CD4-positive, alpha-beta T cell (primary cell): ENCODE measurements at regions not wholly inside any gene's neighbourhood (a gene's known extent, or its start where the extent isn't known, plus 50 kb on each side); places are given as distances from the start of the nearest gene placed in this dataset.

Experiments
- ATAC-seq: fragments of 200-7000 bp; cut with Tn5 transposase; one replicate; pipeline ENCODE4 v1.10.0; 2022; ENCODE audit warnings: mild to moderate bottlenecking; ENCODE audit not compliant: poor library complexity
- CTCF ChIA-PET: fragments of 350-600 bp; sonication (Branson Sonifier 250); formaldehyde crosslinking; loops from one replicate; lab custom pipeline; 2021; ENCODE audit warnings: antibody characterized with exemption, inconsistent platforms; lab: Charles Lee
- POLR2A ChIA-PET: fragments of 350-600 bp; sonication (Branson Sonifier 250); formaldehyde crosslinking; loops from one replicate; lab custom pipeline; 2021; ENCODE audit warnings: antibody characterized with exemption, inconsistent platforms; lab: Charles Lee
- DNase-seq, 14 experiments: peaks; one replicate each; pipeline ENCODE4 v3.0.0-alpha.2; 2013 to 2020; ENCODE audit warnings: mixed read lengths in 2 of 14
- H3K27ac ChIP-seq, 2 donors: one replicate each; pipeline versions ENCODE4 v1.5.1 to v1.7.0; 2013; ENCODE audit warnings: low read length in 2 of 2, low read depth in 1 of 2, mild to moderate bottlenecking in 1 of 2
- H3K27me3 ChIP-seq, 2 experiments: 1 replicate in 1 of 2; 2 replicates in 1 of 2; pipeline versions ENCODE4 v1.6.1 to v1.7.0; 2013; ENCODE audit warnings: low read length in 2 of 2, control low read depth in 1 of 2, mild to moderate bottlenecking in 1 of 2, moderate library complexity in 1 of 2; ENCODE audit not compliant: insufficient read depth in 2 of 2, control insufficient read depth in 1 of 2
- H3K36me3 ChIP-seq: one replicate; pipeline ENCODE4 v1.6.1; 2013; ENCODE audit warnings: low read length, control low read depth; ENCODE audit not compliant: insufficient read depth
- H3K4me1 ChIP-seq: one replicate; pipeline ENCODE4 v1.6.1; 2013; ENCODE audit warnings: low read length, control low read depth; ENCODE audit not compliant: insufficient read depth
- H3K4me3 ChIP-seq: one replicate; pipeline ENCODE4 v1.5.1; 2013; ENCODE audit warnings: mild to moderate bottlenecking, low read length, moderate library complexity
- H3K9me3 ChIP-seq, 2 experiments: 1 replicate in 1 of 2; 2 replicates in 1 of 2; pipeline versions ENCODE4 v1.6.1 to v1.7.0; 2013; ENCODE audit warnings: low read length in 2 of 2, mild to moderate bottlenecking in 2 of 2, control low read depth in 1 of 2, moderate library complexity in 1 of 2; ENCODE audit not compliant: control insufficient read depth in 1 of 2, insufficient read depth in 1 of 2
- H3K27ac Mint-ChIP-seq: one replicate; pipeline ENCODE4 v1.8.0; 2020; ENCODE audit warnings: mixed read lengths
- H3K27me3 Mint-ChIP-seq: one replicate; pipeline ENCODE4 v1.8.0; 2021; ENCODE audit warnings: mixed read lengths
- H3K36me3 Mint-ChIP-seq: one replicate; pipeline ENCODE4 v1.8.0; 2021; ENCODE audit warnings: low read depth, mixed read lengths
- H3K4me1 Mint-ChIP-seq: one replicate; pipeline ENCODE4 v1.8.0; 2021; ENCODE audit warnings: low read depth, mixed read lengths
- H3K4me3 Mint-ChIP-seq: one replicate; pipeline ENCODE4 v1.8.0; 2020; ENCODE audit warnings: mild to moderate bottlenecking, mixed read lengths
- H3K9me3 Mint-ChIP-seq: one replicate; pipeline ENCODE4 v1.8.0; 2020; ENCODE audit warnings: mixed read lengths
- intact Hi-C, 2 experiments: fragments of 100-400 bp; cut with DNase I in 1 of 2; cut with micrococcal nuclease in 1 of 2; formaldehyde crosslinking; loops; one replicate each; pipeline versions ENCODE4 v1.15.1 to v1.9.0; 2023 to 2025; cut with DNase I, micrococcal nuclease
- TF ChIP-seq, protein P1 (sequence below): fragments of 200-600 bp; IDR thresholded peaks from one replicate; pipeline ENCODE4 v1.8.0; 2022; ENCODE audit warnings: antibody characterized with exemption, mild to moderate bottlenecking

DNA sequence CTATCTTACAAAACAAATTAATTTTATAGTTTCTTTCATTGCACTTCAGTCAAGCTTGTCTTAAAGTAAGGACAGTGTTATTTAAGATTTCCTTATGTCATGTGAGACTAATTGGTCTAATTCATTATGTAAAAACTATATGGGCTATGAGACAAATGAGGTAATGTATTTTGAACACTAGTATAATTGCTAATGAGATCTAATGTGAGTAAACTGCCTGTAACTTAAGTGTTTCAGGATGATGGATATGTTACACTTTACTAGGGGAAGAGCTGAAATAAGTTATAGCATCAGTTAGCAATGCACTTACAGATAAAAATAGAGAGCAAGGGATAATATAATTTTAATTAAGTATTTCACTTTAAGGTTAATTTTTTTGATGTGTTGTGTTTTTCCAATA is 386.3 kb upstream of the MAP3K7 start:
- H3K36me3 Mint-ChIP-seq: no peaks in the 10 kb centered on the region
- Histone ChIP-seq H3K36me3 (no peaks in the 10 kb centered on the region), H3K27me3 (no peaks in the 10 kb centered on the region), H3K4me1 (no peaks in the 10 kb centered on the region), H3K27ac (no peak overlapping the region), H3K9me3 (no peaks in the 10 kb centered on the region), H3K4me3 (no peak overlapping the region)
- no peak for DNase-seq
- no peaks in the 10 kb centered on the region for H3K9me3 Mint-ChIP-seq
- CTCF ChIA-PET: no interaction called here
- H3K27me3 Mint-ChIP-seq: peaks cover 8% of the 10 kb centered on the region
- no peaks in the 10 kb centered on the region for H3K4me1 Mint-ChIP-seq
- POLR2A ChIA-PET: no interaction called here
- TF ChIP-seq, protein P1, sequence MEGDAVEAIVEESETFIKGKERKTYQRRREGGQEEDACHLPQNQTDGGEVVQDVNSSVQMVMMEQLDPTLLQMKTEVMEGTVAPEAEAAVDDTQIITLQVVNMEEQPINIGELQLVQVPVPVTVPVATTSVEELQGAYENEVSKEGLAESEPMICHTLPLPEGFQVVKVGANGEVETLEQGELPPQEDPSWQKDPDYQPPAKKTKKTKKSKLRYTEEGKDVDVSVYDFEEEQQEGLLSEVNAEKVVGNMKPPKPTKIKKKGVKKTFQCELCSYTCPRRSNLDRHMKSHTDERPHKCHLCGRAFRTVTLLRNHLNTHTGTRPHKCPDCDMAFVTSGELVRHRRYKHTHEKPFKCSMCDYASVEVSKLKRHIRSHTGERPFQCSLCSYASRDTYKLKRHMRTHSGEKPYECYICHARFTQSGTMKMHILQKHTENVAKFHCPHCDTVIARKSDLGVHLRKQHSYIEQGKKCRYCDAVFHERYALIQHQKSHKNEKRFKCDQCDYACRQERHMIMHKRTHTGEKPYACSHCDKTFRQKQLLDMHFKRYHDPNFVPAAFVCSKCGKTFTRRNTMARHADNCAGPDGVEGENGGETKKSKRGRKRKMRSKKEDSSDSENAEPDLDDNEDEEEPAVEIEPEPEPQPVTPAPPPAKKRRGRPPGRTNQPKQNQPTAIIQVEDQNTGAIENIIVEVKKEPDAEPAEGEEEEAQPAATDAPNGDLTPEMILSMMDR: no peak
- no peak for ATAC-seq
- intact Hi-C loops: no loop called here
- H3K27ac Mint-ChIP-seq: no peak overlapping the region
- no peak overlapping the region for H3K4me3 Mint-ChIP-seq

DNA sequence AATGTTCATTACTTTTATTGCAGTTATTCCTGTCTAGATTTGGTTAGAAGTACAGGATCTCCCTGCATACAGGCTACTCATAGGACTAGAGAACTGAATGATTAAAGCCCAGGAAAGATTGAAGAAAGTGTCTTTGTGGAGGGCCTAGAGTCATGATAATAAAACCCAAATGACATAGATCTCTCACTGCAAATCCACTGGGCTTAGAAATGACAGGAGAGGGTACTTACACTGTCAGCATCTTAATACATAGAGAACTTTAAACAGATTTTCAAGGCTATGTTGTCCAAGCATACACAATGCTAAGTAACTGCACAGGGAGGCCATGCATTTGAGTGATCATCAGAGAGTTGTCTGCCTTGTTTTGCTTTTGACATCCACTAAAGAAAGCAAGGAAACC is 383.8 kb upstream of the MAP3K7 start:
- H3K36me3 Mint-ChIP-seq: no peaks in the 10 kb centered on the region
- POLR2A ChIA-PET: no interaction called here
- DNase-seq (no peak), ATAC-seq (no peak)
- intact Hi-C loops: no loop called here
- H3K4me3 ChIP-seq: no peak overlapping the region
- H3K27ac Mint-ChIP-seq: no peak overlapping the region
- TF ChIP-seq, protein P1: no peak
- no peaks in the 10 kb centered on the region for H3K4me1 Mint-ChIP-seq
- no peaks in the 10 kb centered on the region for H3K4me1 ChIP-seq
- CTCF ChIA-PET: no interaction called here
- peaks cover 8% of the 10 kb centered on the region for H3K27me3 Mint-ChIP-seq
- H3K36me3 ChIP-seq: no peaks in the 10 kb centered on the region
- H3K9me3 Mint-ChIP-seq: no peaks in the 10 kb centered on the region
- H3K27ac ChIP-seq: no peak overlapping the region
- H3K4me3 Mint-ChIP-seq: no peak overlapping the region
- no peaks in the 10 kb centered on the region for H3K27me3 ChIP-seq
- no peaks in the 10 kb centered on the region for H3K9me3 ChIP-seq

DNA sequence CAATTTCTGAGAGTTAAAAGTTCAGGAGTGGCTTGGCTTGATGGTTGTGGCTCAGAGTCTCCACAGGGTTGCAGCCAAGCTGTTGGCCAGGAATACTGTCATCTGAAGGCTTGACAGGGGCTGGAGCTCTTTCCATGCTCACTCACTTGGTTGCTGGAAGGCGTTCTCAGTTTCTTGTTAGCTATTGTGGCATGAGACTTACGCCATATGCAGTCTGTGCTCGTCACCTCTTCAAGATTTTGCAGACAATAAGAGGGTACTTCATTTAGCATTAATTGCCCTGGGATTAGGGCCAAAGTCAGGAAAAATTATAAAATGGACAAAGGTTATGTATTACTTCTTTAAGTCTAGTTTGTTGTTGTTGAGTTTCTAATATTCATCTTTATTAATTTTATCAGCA is 380.6 kb upstream of the MAP3K7 start:
- ATAC-seq (no peak), DNase-seq (no peak)
- no peaks in the 10 kb centered on the region for H3K4me1 ChIP-seq
- Mint-ChIP-seq H3K27me3 (peaks cover 8% of the 10 kb centered on the region), H3K4me1 (no peaks in the 10 kb centered on the region), H3K4me3 (no peak overlapping the region), H3K27ac (no peak overlapping the region), H3K9me3 (no peaks in the 10 kb centered on the region), H3K36me3 (no peaks in the 10 kb centered on the region)
- no peaks in the 10 kb centered on the region for H3K36me3 ChIP-seq
- H3K27me3 ChIP-seq: no peaks in the 10 kb centered on the region
- intact Hi-C loops: no loop called here
- H3K27ac ChIP-seq: no peak overlapping the region
- ChIA-PET CTCF (no interaction called here), POLR2A (no interaction called here)
- H3K9me3 ChIP-seq: no peaks in the 10 kb centered on the region
- no peak overlapping the region for H3K4me3 ChIP-seq
- TF ChIP-seq, protein P1: no peak
